ENCODE measurements at regions not wholly inside any gene's neighbourhood (a gene's known extent, or its start where the extent isn't known, plus 50 kb on each side); places are given as distances from the start of the nearest gene placed in this dataset.
"Not testable (repeated sequence)": the region's sequence is repeated elsewhere in the genome, so short reads cannot be mapped to it uniquely, and the experiment has no call there.

GRCh38 chr5:136453199-136453598 lies 87.9 kb upstream of the TRPC7 start:
- DNase-seq = no peak

- DNase-seq = not testable (repeated sequence)
These were observed 82.2 kb upstream of the TRPC7 start for GRCh38 chr5:136447576-136447975.

GRCh38 chr5:136446565-136446964 lies 81.2 kb upstream of the TRPC7 start:
- DNase-seq = no peak

GRCh38 chr5:136444099-136444498 lies 78.8 kb upstream of the TRPC7 start:
- DNase-seq = not testable (repeated sequence)

- DNase-seq = no peak
These were observed 74.0 kb upstream of the TRPC7 start for GRCh38 chr5:136439367-136439766.

GRCh38 chr5:136435946-136436543 lies 70.7 kb upstream of the TRPC7 start:
- no peak for DNase-seq

- no peak for DNase-seq
These were observed 69.5 kb upstream of the TRPC7 start for GRCh38 chr5:136434795-136435194.

GRCh38 chr5:136432705-136433104 lies 67.4 kb upstream of the TRPC7 start:
- DNase-seq = no peak

GRCh38 chr5:136430081-136430480 lies 64.7 kb upstream of the TRPC7 start:
- no peak for DNase-seq

- no peak for DNase-seq
These were observed 62.1 kb upstream of the TRPC7 start for GRCh38 chr5:136427426-136427825.

- DNase-seq = no peak
These were observed 60.6 kb upstream of the TRPC7 start for GRCh38 chr5:136425921-136426320.

GRCh38 chr5:136424835-136425584 lies 59.7 kb upstream of the TRPC7 start:
- peak; percentile 68 for DNase-seq

GRCh38 chr5:136423944-136424606 lies 58.7 kb upstream of the TRPC7 start:
- no peak for DNase-seq

GRCh38 chr5:136420168-136420898 lies 55.0 kb upstream of the TRPC7 start:
- DNase-seq = no peak

- no peak for DNase-seq
These were observed 53.0 kb upstream of the TRPC7 start for GRCh38 chr5:136418301-136418700.

Measured in activated CD4-positive, alpha-beta T cell treated with anti-CD3 and anti-CD28 coated beads, Interleukin-10, Interleukin-2, amounts not matched to agents 100 ng/mL and 50 ng/mL, durations not matched to agents 16 hours and 8 hours (primary cell).